Activated CD4-positive, alpha-beta T cell treated with anti-CD3 and anti-CD28 coated beads, Interleukin-2, amount 10 ng/mL, durations not matched to agents 24 days and 14 days (primary cell): ENCODE measurements at regions not wholly inside any gene's neighbourhood (a gene's known extent, or its start where the extent isn't known, plus 50 kb on each side); places are given as distances from the start of the nearest gene placed in this dataset.
"Not testable (repeated sequence)": the region's sequence is repeated elsewhere in the genome, so short reads cannot be mapped to it uniquely, and the experiment has no call there.

Source experiments
- DNase-seq: peaks from one replicate; pipeline ENCODE4 v3.0.0; 2022
- H3K27ac Mint-ChIP-seq: one replicate; pipeline ENCODE4 v1.8.0; 2022; ENCODE audit warnings: mild to moderate bottlenecking, mixed read lengths
- H3K27me3 Mint-ChIP-seq: one replicate; pipeline ENCODE4 v1.8.0; 2022; ENCODE audit warnings: mixed read lengths
- H3K36me3 Mint-ChIP-seq: one replicate; pipeline ENCODE4 v1.8.0; 2022; ENCODE audit warnings: low read depth, mild to moderate bottlenecking, mixed read lengths
- H3K4me1 Mint-ChIP-seq: one replicate; pipeline ENCODE4 v1.8.0; 2021; ENCODE audit warnings: mixed read lengths
- H3K4me3 Mint-ChIP-seq: one replicate; pipeline ENCODE4 v1.8.0; 2022; ENCODE audit warnings: mild to moderate bottlenecking, moderate library complexity, mixed read lengths
- H3K9me3 Mint-ChIP-seq: one replicate; pipeline ENCODE4 v1.8.0; 2021; ENCODE audit warnings: mixed read lengths
- intact Hi-C: fragments of 100-400 bp; cut with micrococcal nuclease; formaldehyde crosslinking; loops from one replicate; pipeline ENCODE4 v1.15.1; 2023

GRCh38 chr1:157249739-157250138 is 111.5 kb upstream of the ETV3 start:
- H3K36me3 Mint-ChIP-seq, result no peaks in the 10 kb centered on the region
- H3K4me1 Mint-ChIP-seq, result peaks cover 2% of the 10 kb centered on the region
- DNase-seq, result no peak
- peaks cover 4% of the 10 kb centered on the region for H3K9me3 Mint-ChIP-seq
- H3K4me3 Mint-ChIP-seq, result no peak overlapping the region
- intact Hi-C loops, result no loop called here
- no peak overlapping the region for H3K27ac Mint-ChIP-seq
- peaks cover 20% of the 10 kb centered on the region for H3K27me3 Mint-ChIP-seq

DNA sequence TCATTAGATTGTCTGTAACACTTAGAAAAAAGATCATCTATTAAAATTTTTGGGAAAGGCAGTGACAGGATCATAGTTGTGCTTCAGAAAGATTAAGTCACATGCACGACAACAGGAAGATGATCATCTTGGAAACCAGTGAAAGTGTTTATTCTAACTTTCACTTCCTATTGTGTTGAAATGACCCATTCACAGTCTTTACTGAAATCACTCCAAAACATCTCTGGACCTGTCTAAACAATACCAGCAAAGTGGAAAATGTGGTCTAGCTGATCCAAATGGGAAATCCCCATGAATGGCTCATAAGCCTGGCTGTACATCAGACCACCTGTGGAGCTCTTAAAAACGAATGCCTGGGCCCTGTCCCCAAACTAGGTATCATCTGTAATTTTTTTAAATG is 111.1 kb upstream of the ETV3 start:
- Mint-ChIP-seq H3K4me3 (no peak overlapping the region), H3K27me3 (peaks cover 22% of the 10 kb centered on the region), H3K4me1 (peaks cover 2% of the 10 kb centered on the region), H3K9me3 (peaks cover 4% of the 10 kb centered on the region), H3K36me3 (no peaks in the 10 kb centered on the region), H3K27ac (no peak overlapping the region)
- intact Hi-C loops, result no loop called here
- no peak for DNase-seq

DNA sequence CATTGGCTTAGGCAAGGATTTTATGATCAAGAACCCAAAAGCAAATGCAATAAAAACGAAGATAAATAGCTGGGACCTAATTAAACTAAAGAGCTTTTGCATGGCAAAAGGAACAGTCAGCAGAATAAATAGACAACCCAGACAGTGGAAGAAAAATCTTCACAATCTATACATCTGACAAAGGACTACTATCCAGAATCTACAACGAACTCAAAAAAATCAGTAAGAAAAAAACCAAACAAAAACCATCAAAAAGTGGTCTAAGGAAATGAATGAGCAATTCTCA is 109.5 kb upstream of the ETV3 start:
- intact Hi-C loops, H3K4me3 Mint-ChIP-seq, H3K4me1 Mint-ChIP-seq, H3K36me3 Mint-ChIP-seq, H3K9me3 Mint-ChIP-seq, H3K27ac Mint-ChIP-seq, DNase-seq: not testable (repeated sequence)
- H3K27me3 Mint-ChIP-seq, result peaks cover 17% of the 10 kb centered on the region

DNA sequence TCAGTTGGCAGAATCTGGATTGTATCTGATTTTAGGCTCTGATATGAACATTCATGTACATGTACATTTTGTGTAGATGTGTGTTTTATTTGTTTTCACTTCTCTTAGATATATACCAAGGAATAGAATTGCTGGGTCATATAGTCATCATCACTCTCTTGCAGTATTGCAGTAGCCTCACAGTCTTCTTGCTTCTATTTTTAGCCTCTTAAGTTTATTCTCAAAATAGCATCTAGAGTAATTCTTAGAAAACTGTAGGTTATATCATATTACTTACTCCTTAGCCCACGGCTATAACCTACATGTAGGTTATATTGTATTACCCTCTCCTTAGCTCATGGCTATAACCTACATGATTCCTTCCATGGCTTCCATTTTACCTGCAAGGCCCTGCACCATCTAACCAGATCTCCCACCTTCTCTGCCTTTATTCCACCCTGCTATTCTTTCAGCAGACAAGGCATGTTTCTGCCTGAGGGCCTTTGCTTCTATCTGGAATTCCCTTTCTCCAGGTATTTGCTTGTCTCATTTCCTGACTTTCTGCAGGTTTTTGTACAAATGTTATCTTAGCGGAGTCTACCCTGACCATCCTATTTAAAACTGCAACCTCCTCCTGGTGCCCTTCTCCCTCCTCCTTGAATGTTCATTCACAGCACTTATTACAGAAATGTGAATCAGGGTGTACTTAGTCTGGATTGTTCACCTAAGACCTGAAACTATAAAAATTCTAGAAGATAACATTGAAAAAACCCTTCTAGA is 109.0 kb upstream of the ETV3 start:
- no peaks in the 10 kb centered on the region for H3K36me3 Mint-ChIP-seq
- H3K4me1 Mint-ChIP-seq, result peaks cover 2% of the 10 kb centered on the region
- DNase-seq, result no peak
- peaks cover 4% of the 10 kb centered on the region for H3K9me3 Mint-ChIP-seq
- intact Hi-C loops, result no loop called here
- no peak overlapping the region for H3K4me3 Mint-ChIP-seq
- no peak overlapping the region for H3K27ac Mint-ChIP-seq
- peaks cover 17% of the 10 kb centered on the region for H3K27me3 Mint-ChIP-seq

GRCh38 chr1:157245823-157246222 is 107.6 kb upstream of the ETV3 start:
- H3K27me3 Mint-ChIP-seq, result peaks cover 14% of the 10 kb centered on the region
- H3K4me3 Mint-ChIP-seq, result no peak overlapping the region
- peaks cover 2% of the 10 kb centered on the region for H3K4me1 Mint-ChIP-seq
- intact Hi-C loops, result no loop called here
- peaks cover 4% of the 10 kb centered on the region for H3K9me3 Mint-ChIP-seq
- H3K36me3 Mint-ChIP-seq, result no peaks in the 10 kb centered on the region
- no peak overlapping the region for H3K27ac Mint-ChIP-seq
- DNase-seq, result no peak

DNA sequence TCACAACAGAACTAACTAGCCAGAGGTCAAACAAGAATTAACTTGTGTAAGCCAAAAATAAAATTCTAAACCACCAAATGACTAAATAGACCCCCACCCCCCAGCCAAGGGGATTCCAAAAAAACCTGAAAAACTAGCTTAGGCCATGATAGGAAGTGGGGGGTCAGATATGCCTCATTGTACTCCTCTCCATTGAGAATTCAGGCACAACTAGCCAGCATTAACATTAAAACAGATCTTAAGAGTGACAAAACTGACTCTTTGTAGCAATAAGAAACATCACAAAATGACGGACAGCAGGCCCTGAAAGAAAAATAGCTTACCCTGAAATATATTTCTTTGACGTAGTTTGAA is 103.0 kb upstream of the ETV3 start:
- Mint-ChIP-seq H3K9me3 (no peaks in the 10 kb centered on the region), H3K4me3 (no peak overlapping the region), H3K27me3 (peaks cover 11% of the 10 kb centered on the region), H3K27ac (no peak overlapping the region), H3K4me1 (no peaks in the 10 kb centered on the region), H3K36me3 (no peaks in the 10 kb centered on the region)
- no peak for DNase-seq
- intact Hi-C loops, result no loop called here

- Mint-ChIP-seq H3K36me3 (no peaks in the 10 kb centered on the region), H3K9me3 (no peaks in the 10 kb centered on the region), H3K27ac (no peak overlapping the region), H3K4me3 (no peak overlapping the region), H3K4me1 (no peaks in the 10 kb centered on the region), H3K27me3 (peaks cover 10% of the 10 kb centered on the region)
- no peak for DNase-seq
- intact Hi-C loops, result no loop called here
These were observed 102.4 kb upstream of the ETV3 start for GRCh38 chr1:157240495-157241184.

- Mint-ChIP-seq H3K36me3 (no peaks in the 10 kb centered on the region), H3K4me3 (no peak overlapping the region), H3K4me1 (no peaks in the 10 kb centered on the region), H3K9me3 (no peaks in the 10 kb centered on the region), H3K27me3 (peaks cover 10% of the 10 kb centered on the region), H3K27ac (no peak overlapping the region)
- DNase-seq, result no peak
- intact Hi-C loops, result no loop called here
These were observed 101.7 kb upstream of the ETV3 start for GRCh38 chr1:157239936-157240335.

- DNase-seq, result no peak
- Mint-ChIP-seq H3K4me3 (no peak overlapping the region), H3K9me3 (no peaks in the 10 kb centered on the region), H3K36me3 (no peaks in the 10 kb centered on the region), H3K27me3 (peaks cover 9% of the 10 kb centered on the region), H3K4me1 (no peaks in the 10 kb centered on the region), H3K27ac (no peak overlapping the region)
- intact Hi-C loops, result no loop called here
These were observed 100.4 kb upstream of the ETV3 start for GRCh38 chr1:157238585-157238984.

DNA sequence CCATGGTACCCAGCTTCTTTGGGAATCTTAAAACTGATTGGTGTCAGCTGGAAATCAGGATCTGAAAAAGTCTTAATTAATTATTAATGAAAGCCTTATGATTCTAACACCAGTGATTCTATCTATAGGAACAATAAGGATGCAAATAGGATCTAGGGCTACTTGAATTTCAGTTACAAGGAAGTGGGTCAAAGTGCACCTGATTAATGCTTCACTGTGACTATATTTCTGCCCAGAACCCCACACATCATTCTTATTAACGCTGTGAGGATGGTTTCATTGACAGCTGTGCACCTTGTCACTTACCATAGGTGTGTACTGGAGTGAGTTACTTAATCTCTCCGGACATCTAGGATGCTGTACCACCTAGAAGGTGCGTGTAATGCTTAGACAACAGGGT is 99.8 kb upstream of the ETV3 start:
- Mint-ChIP-seq H3K9me3 (peaks cover 4% of the 10 kb centered on the region), H3K27ac (no peak overlapping the region), H3K36me3 (no peaks in the 10 kb centered on the region), H3K4me3 (no peak overlapping the region), H3K4me1 (peaks cover 2% of the 10 kb centered on the region), H3K27me3 (peaks cover 9% of the 10 kb centered on the region)
- DNase-seq, result no peak
- intact Hi-C loops, result no loop called here

DNA sequence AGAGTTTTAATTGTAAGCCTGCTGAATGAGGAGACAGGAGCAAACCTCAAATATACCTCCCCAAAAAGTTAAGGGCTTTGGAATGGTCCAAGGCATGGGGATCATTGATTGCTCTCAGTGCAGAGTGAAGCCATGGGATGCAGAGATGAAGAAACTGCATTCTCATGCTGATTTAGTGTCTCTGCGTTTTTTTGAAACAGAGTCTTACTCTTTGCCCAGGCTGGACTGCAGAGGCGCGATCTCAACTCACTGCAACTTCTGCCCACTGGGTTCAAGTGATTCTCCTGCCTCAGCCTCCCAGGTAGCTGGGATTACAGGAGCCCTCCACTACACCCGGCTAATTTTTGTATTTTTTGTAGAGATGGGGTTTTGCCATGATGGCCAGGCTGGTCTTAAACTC is 99.3 kb upstream of the ETV3 start:
- H3K36me3 Mint-ChIP-seq, result no peaks in the 10 kb centered on the region
- peaks cover 4% of the 10 kb centered on the region for H3K9me3 Mint-ChIP-seq
- H3K27me3 Mint-ChIP-seq, result peaks cover 9% of the 10 kb centered on the region
- peaks cover 2% of the 10 kb centered on the region for H3K4me1 Mint-ChIP-seq
- intact Hi-C loops, result no loop called here
- no peak for DNase-seq
- no peak overlapping the region for H3K27ac Mint-ChIP-seq
- H3K4me3 Mint-ChIP-seq, result no peak overlapping the region

- Mint-ChIP-seq H3K9me3 (peaks cover 4% of the 10 kb centered on the region), H3K27ac (no peak overlapping the region), H3K27me3 (peaks cover 10% of the 10 kb centered on the region), H3K4me3 (no peak overlapping the region), H3K4me1 (peaks cover 2% of the 10 kb centered on the region), H3K36me3 (no peaks in the 10 kb centered on the region)
- DNase-seq, result no peak
- intact Hi-C loops, result no loop called here
These were observed 97.9 kb upstream of the ETV3 start for GRCh38 chr1:157236072-157236471.

DNA sequence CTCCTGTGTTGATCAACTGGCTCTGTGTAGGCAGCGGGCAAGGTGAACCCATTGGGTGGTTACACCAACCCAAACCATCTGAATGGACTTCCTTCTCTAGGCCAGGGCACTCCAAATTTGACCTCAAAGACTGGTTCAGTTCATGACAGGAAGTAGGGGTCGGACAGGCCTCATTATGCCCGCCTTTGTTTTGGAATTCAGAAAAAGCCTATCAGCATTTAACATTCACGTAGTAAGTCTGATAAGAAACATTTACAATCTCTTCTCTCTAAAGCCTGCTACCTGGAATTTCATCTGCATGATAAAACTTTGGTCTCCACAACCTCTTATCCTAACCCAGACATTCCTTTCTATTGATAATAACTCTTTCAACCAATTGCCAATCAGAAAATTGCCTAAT is 97.1 kb upstream of the ETV3 start:
- Mint-ChIP-seq H3K4me3 (no peak overlapping the region), H3K27ac (no peak overlapping the region), H3K9me3 (peaks cover 4% of the 10 kb centered on the region), H3K27me3 (peaks cover 10% of the 10 kb centered on the region), H3K36me3 (no peaks in the 10 kb centered on the region), H3K4me1 (peaks cover 2% of the 10 kb centered on the region)
- intact Hi-C loops, result no loop called here
- DNase-seq, result no peak

- H3K27ac Mint-ChIP-seq, result no peak overlapping the region
- peaks cover 2% of the 10 kb centered on the region for H3K4me1 Mint-ChIP-seq
- H3K36me3 Mint-ChIP-seq, result no peaks in the 10 kb centered on the region
- intact Hi-C loops, result no loop called here
- DNase-seq, result no peak
- H3K9me3 Mint-ChIP-seq, result peaks cover 4% of the 10 kb centered on the region
- peaks cover 10% of the 10 kb centered on the region for H3K27me3 Mint-ChIP-seq
- no peak overlapping the region for H3K4me3 Mint-ChIP-seq
These were observed 96.6 kb upstream of the ETV3 start for GRCh38 chr1:157234705-157235273.

GRCh38 chr1:157233131-157233530 is 94.9 kb upstream of the ETV3 start:
- peaks cover 2% of the 10 kb centered on the region for H3K4me1 Mint-ChIP-seq
- H3K4me3 Mint-ChIP-seq, result no peak overlapping the region
- peaks cover 8% of the 10 kb centered on the region for H3K27me3 Mint-ChIP-seq
- no peak overlapping the region for H3K27ac Mint-ChIP-seq
- peaks cover 4% of the 10 kb centered on the region for H3K9me3 Mint-ChIP-seq
- intact Hi-C loops, result no loop called here
- no peaks in the 10 kb centered on the region for H3K36me3 Mint-ChIP-seq
- no peak for DNase-seq
